ENCODE measurements at regions not wholly inside any gene's neighbourhood (a gene's known extent, or its start where the extent isn't known, plus 50 kb on each side); places are given as distances from the start of the nearest gene placed in this dataset.

DNA sequence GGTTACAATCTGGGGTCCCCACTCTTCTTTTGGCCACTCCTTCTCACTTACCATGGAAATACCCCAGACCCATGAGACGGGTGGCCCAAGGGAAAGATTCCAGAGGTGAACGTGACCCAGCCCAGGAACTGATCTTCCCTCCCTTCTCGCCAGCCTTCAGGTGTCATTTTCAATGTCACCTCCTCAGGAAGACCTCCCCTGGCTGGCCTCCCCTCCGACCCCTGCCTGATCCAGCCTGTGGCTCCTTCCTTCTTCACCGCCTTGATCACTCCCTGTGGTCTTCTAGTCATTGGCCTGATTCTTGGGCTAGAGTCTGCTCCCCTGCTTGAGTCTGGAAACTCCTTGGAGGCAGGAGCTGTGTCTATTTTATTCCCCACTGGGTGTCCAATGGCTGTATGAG lies 146.1 kb downstream of the SMAD6 start:
- H3K4me3 ChIP-seq (ENCODE audit: control insufficient read depth, low read depth, low read length): no peak overlapping the region
- DNase-seq (ENCODE audit: low read depth): no peak
- TF ChIP-seq, protein P1, sequence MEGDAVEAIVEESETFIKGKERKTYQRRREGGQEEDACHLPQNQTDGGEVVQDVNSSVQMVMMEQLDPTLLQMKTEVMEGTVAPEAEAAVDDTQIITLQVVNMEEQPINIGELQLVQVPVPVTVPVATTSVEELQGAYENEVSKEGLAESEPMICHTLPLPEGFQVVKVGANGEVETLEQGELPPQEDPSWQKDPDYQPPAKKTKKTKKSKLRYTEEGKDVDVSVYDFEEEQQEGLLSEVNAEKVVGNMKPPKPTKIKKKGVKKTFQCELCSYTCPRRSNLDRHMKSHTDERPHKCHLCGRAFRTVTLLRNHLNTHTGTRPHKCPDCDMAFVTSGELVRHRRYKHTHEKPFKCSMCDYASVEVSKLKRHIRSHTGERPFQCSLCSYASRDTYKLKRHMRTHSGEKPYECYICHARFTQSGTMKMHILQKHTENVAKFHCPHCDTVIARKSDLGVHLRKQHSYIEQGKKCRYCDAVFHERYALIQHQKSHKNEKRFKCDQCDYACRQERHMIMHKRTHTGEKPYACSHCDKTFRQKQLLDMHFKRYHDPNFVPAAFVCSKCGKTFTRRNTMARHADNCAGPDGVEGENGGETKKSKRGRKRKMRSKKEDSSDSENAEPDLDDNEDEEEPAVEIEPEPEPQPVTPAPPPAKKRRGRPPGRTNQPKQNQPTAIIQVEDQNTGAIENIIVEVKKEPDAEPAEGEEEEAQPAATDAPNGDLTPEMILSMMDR (IDR thresholded peaks at IDR 0.05; ENCODE audit: control insufficient read depth, insufficient read depth, low read depth, low read length, missing control alignments): no peak

DNA sequence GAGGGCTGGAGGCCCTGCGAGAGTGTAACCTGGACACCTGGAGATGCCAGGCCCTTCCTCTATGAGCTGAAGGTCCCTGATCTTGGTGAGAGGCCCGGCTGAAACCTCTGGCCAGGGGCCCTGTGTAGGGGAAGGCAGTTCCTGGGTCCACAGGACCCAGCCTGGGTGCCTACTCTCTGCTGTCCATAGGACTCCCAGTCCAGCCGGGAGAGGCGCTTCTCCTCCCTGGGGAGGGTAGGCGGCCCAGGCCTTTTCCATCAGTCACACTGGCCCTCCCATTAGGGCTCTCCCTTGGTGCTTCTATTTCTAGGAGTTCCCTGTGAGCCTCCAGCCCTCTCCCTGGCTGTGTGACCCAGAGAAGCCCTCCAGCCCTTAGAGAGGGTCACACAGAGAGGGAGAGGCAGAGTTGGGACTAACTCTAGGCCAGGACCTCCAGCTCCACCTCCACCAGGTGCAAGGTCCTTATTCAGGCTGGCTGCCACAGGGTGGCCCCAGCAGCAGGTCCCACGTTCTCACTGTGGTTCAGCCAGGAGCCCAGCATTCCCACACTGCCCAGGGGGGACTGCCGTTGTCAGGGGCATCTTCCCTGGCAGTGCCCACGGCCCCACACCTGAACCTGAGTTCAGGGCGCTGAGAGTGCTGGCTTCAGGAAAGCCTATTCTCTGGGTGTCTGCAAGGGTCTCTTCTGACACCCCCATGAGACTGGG lies 146.8 kb downstream of the SMAD6 start:
- no peak overlapping the region for H3K4me3 ChIP-seq (ENCODE audit: control insufficient read depth, low read depth, low read length)
- DNase-seq (ENCODE audit: low read depth): no peak
- TF ChIP-seq, protein P1 (IDR thresholded peaks at IDR 0.05; ENCODE audit: control insufficient read depth, insufficient read depth, low read depth, low read length, missing control alignments): no peak

DNA sequence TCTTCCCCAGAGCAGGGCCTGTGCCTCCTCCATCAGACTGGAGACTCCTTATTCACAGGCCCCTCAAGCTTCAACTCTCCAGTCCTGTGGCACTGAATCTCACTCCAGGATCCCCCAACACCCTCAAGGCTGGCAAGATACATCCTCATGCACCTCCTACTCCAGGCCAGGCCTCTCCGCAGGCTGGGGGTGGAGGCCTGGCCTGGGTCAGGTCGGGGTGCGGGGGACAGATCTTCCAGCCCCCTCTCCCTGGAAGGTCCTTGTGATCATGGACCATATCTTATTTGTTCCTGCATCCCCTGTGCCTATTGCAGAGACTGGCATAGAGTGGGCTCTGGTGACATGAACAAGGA lies 147.3 kb downstream of the SMAD6 start:
- DNase-seq (ENCODE audit: low read depth): no peak
- H3K4me3 ChIP-seq (ENCODE audit: control insufficient read depth, low read depth, low read length): no peak overlapping the region
- TF ChIP-seq, protein P1 (IDR thresholded peaks at IDR 0.05; ENCODE audit: control insufficient read depth, insufficient read depth, low read depth, low read length, missing control alignments): no peak

DNA sequence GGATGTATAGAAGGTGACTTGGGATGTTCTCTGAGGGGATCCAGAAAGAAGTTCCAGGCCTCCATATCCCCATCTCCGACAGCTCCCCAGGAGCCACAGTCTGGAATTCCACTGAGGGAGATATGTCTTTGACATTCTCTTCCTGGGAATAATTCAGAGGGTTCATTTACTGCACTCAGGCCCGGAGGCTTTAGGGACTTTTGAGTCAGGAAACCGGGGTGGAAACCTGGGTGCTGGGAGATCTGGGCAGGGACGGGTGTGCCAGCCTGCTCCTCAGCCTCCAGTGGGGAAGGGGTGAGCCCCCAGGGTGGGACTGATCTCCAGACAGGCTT lies 147.7 kb downstream of the SMAD6 start:
- no peak for DNase-seq (ENCODE audit: low read depth)
- no peak overlapping the region for H3K4me3 ChIP-seq (ENCODE audit: control insufficient read depth, low read depth, low read length)
- TF ChIP-seq, protein P1 (IDR thresholded peaks at IDR 0.05; ENCODE audit: control insufficient read depth, insufficient read depth, low read depth, low read length, missing control alignments): no peak

DNA sequence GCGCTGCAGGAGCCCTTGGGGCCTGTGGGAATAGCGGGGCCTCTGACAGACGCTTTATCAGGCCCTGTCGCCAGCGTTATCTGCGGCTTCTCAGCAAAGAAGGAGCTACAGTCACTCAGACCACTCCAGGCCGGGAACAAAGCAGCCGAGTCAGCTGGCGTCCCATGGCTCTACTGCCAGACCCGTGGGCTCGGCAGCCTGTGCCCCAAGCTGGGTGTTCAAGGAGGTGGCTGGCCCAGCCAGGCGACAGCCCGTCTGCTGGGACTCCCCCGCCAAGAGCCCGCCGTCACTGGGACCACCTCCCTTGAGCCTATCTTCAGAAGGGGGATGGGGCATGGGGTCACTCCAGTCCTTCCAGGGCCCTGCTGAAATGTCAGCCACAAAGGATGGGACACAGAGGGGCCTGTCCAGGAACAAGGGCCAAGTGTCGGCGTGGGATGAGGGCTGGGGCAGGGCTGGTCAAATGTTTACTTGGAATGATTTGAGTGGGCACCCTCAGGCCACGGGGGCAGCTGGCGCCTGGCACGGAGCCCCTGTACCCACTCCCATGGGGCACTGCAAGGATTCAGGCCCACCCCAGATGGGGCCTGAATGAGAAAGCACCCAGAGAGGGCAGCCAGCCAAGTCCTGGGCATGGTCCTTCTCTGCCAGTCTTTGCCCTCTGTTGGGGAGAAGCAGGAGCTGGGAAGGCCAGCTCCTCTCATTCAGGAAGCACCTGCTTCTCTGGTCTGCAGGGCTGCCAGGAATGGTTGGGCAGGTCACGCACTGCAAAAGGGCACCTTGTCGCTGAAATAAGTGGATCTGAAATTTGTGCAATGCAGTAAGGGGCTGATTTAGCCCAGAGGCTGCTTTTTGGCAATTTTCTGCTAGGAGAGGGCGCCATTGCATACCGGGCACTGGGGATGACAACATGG lies 148.3 kb downstream of the SMAD6 start:
- TF ChIP-seq, protein P1 (IDR thresholded peaks at IDR 0.05; ENCODE audit: control insufficient read depth, insufficient read depth, low read depth, low read length, missing control alignments): no peak
- no peak overlapping the region for H3K4me3 ChIP-seq (ENCODE audit: control insufficient read depth, low read depth, low read length)
- DNase-seq (ENCODE audit: low read depth): no peak

DNA sequence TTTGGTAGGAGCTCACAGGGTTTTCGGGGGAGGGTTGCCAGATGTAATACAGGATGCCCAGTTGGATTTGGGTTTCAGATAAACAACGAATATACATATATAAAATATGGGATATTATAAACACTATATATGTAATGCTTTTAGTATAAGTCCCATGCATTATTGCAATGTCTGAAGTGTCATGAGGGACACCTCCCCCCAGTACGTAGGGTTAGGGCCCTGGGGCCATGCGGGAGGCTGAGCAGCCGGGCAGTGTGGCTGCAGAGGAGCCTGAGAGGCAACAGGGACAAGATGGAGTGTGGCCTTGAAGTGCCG lies 148.9 kb downstream of the SMAD6 start:
- no peak overlapping the region for H3K4me3 ChIP-seq (ENCODE audit: control insufficient read depth, low read depth, low read length)
- TF ChIP-seq, protein P1 (IDR thresholded peaks at IDR 0.05; ENCODE audit: control insufficient read depth, insufficient read depth, low read depth, low read length, missing control alignments): no peak
- no peak for DNase-seq (ENCODE audit: low read depth)
